GM19240 (cell line): ENCODE measurements at regions not wholly inside any gene's neighbourhood (a gene's known extent, or its start where the extent isn't known, plus 50 kb on each side); places are given as distances from the start of the nearest gene placed in this dataset.

Source experiments
- DNase-seq: peaks from one replicate; pipeline ENCODE4 v3.0.0; 2011; ENCODE audit warnings: low spot score; ENCODE audit not compliant: insufficient read length

GRCh38 chr13:74973935-74974879 lies 507.8 kb downstream of the TBC1D4 start:
- no peak for DNase-seq

DNA sequence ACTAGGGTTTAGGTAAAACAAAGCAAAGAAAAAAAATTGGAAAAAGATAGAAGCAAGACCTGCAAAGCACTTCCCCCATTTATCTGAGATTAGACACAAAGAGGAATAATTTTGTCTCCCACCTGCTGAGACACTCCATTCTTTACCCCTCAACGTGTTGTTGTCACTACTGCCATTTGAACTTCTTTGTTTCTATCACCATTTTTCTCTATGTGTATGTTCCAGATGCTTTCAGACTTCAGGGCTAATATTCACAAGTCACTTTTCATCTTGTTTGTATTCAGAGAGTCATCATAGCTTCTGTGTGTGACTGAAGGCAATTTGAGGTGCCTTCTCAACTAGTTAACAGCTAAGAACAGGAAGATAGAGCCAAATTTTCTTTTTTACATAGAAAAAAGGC lies 512.5 kb downstream of the TBC1D4 start:
- no peak for DNase-seq

DNA sequence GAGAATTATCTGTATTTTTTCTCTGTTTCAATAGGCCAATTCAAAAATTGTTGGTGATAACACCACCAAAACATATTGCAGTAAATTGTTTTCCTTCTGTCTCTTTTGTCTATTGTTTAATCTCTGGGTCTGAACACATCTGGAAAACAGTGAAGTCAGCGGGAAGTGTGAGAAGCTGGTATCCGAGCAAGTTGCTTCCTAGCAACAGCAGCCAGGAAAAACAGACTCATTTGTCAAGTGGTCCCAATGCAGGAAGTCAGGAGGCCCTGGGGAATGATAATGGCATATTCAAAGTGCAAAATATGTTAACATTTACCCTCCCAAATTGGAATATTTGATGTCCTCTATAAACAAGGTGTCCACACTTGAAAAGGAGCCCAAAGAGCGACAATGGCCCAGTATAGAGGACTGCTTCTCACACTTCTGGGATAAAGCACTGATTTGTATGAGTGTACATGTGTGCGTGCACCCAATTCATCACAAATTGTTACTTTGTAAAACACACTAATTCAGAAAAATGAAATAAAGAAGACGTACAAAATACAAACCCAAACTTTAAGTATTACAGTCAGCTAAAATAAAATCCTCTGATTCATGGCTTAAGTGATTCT lies 515.0 kb downstream of the TBC1D4 start:
- DNase-seq: no peak

GRCh38 chr13:74966275-74966674 lies 515.7 kb downstream of the TBC1D4 start:
- DNase-seq: no peak

- no peak for DNase-seq
Observed at GRCh38 chr13:74945637-74946036, 536.3 kb downstream of the TBC1D4 start.

DNA sequence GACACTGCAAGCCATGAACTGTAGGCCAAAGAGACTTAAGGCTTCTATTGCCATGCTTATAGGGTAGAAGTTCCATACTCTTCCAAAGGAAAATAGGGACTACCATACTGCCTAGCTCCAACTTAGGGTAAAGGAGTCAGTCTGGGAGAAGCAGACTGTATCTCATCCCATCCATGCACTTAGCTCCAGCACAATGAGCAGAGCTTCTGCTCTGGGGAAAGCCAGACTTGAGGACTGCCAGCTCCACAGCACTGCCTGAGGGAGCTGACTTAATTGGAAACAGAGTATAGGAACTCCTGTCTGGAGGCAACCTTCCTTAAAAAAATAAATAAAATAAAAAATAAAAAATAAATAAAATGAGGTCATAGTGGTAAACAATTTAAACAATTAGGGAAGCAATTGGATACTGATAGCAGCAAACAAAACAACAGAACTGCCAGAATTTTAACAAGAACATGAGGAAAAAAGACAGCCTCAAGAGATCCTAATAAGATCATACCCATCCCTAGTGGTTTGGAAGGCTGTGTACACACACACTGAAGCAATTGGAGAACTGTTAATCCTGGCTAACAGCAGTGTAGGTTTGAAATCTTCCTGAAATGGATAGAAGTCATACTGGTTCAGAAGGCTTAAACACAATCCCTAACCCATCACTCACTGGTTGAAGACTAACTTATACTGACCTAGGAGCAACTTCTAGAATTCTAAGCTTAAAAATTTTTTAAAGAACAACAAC lies 550.1 kb downstream of the TBC1D4 start:
- DNase-seq: no peak

DNA sequence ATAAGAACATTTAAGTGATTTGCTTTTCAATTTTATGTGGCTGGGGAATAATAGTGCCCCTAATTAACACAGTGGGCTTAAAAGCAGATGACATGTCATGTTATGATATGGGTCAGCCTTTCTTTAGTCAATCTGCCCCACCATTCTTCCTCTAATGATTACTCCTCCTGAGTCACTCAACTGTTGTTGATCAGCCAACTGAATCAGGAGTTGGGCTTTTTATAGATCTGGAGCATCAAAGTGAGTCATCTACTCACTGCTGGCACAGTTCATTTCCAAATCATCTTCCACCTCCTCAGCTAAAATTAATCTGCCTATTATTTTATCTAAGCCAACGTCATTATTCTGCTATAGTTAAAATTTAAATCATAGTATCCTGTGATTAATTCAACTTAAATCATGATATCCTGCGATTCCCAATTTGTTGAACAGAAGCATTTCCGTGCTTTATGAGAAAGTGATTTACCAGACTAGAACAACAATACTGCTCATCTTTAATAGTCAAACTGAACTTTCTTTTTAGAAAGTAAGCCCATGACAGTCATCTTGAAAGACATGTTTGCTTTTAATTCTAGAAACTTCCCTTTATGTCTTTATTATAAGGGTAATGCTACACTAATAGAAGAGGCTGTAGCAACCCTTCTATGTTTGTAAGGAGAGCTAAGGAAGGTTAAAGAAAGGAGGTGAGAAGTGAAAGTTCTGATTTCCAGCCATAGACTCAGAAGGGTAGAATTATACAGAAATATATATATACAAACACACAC lies 551.4 kb downstream of the TBC1D4 start:
- no peak for DNase-seq

DNA sequence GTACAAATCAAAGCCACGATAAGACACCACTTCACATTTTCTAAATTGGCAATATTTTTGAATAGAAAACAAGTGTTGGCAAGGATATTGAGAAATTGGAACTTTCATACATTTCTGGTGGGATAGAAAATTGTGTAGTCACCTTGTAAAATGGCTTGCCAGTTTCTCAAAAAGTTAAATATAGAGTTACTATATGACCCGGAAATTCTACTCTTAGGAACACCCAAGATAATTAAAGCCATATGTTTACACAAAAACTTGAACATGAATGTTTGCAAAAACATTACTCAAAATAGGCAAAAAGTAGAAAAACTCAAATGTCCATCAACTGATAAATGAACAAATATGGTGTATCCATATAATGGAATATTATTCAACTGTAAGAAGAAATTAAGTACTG lies 552.5 kb downstream of the TBC1D4 start:
- DNase-seq: no peak

DNA sequence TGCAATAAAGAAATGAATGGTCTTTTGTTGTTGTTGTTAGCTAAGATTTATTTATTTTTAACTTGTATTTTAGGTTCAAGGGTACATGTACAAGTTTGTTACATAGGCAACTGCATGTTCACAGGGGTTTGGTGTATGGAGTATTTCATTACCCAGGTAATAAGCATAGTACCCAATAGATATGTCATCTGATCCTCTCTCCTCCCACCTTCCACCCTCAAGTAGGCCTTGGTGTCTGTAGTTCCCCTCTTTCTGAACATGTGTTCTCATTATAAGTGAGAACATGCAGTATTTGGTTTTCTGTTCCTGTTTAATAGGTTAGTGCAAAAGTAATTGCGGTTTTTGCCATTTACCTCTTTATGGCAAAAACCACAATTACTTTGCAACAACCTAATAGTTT lies 554.1 kb downstream of the TBC1D4 start:
- DNase-seq: no peak

GRCh38 chr13:74922963-74923362 lies 559.0 kb downstream of the TBC1D4 start:
- no peak for DNase-seq

DNA sequence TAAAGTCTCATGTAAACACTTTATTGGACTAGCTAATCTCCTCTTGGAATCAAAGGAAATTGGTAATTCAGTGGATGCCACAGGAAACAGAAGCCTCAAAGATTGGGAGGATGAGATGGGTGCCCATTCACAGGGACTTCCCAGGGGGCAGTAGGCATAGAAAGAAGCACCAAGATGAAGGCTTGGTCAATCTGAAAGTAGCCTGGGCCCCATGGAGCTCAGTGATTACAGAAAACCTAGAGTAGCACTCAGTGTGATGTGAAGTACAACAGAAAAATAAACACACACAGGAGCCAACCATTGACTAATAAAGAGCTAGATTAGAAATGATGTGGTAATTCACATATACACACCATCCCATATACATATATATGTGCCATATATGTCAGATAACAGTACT lies 560.6 kb downstream of the TBC1D4 start:
- no peak for DNase-seq

- DNase-seq: no peak
Observed at GRCh38 chr13:74920920-74921319, 561.0 kb downstream of the TBC1D4 start.

DNA sequence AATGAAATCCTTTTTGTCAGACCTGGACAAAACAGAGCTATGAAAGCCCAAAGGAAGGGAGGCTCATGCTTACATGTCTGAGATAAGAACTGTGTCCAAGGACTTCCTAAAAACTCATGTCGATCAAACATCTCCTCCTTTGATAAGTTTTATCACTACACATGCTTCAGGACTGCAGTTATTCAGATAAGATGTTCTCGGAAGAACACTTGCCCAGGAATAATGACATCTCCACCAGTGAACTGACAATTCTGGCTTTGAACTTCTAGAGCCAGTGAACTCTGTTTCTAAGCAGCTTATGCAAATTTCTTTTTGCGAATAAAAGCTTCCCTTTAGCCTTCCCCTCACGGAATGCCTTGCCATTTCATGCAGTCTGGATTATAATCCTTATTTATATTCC lies 561.6 kb downstream of the TBC1D4 start:
- no peak for DNase-seq

- no peak for DNase-seq
Observed at GRCh38 chr13:74919914-74920313, 562.1 kb downstream of the TBC1D4 start.

DNA sequence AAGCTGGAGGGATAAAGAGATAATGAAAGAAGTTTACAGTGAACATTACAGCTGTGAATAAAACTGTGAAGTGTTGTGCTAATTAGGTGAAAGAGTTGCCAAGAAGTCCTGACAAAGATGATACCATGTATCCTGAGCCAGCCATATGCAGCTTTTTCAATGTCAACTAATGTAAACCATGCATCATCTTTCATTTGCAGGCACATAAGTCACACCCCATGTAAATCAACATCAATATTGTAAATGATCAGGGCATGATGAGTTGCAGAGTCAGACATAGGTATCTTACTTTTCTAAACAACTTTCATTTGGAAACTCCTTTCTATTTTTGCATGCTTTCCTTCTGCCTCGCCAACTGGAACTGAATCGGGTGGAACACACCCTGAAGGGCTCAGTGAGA lies 569.1 kb downstream of the TBC1D4 start:
- DNase-seq: no peak

DNA sequence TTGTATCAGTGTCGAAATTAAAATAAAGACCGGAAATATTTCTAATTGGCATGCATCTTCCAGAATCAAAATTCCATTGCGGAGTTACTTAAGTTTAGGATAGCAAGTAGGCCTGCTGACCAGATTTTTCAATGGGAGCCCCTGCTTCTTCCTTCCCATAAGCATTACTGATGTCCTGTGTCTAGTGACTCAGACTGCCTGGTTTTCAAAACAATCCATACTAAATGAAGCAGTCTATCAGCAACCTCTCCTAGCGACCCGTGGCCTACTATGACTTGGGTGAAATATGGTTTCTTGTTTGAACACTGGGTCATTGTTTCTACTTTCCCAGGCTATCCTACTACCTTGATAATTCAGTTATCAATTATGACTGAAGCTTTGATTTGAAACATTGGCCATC lies 571.6 kb downstream of the TBC1D4 start:
- DNase-seq: no peak

DNA sequence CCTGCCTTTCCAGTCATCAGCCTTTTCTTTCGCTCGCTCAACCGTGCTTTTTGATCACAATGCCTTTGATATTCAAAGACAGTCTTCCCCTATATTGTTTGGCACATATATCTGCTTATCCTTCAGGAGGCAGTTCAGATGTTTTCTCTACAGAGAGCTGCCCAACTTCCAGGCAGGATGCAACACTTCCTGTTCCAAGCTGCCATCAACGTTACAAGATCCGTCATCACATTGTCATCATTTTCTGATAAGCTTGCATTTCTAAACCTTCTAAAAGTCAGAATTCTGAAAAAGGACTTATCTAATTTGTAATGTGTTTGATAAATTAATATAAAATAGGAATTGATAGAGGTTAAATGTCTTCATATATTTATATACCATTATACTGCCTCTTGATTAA lies 574.2 kb downstream of the TBC1D4 start:
- no peak for DNase-seq

DNA sequence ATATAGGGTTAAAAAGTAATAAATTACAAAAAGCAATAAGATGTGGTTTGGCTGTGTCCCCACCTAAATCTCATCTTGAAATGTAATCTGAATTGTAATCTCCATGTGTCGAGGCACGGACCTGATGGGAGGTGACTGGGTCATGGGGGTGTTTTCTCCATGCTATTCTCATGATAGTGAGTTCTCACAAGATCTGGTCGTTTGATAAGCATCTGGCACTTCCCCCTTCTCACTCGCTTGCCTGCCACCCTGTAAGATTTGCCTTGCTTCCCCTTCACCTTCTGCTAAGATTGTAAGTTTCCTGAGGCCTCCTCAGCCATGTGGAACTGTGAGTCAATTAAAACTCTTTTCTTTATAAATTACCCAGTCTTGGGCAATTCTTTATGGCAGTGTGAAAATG lies 577.4 kb downstream of the TBC1D4 start:
- DNase-seq: no peak

DNA sequence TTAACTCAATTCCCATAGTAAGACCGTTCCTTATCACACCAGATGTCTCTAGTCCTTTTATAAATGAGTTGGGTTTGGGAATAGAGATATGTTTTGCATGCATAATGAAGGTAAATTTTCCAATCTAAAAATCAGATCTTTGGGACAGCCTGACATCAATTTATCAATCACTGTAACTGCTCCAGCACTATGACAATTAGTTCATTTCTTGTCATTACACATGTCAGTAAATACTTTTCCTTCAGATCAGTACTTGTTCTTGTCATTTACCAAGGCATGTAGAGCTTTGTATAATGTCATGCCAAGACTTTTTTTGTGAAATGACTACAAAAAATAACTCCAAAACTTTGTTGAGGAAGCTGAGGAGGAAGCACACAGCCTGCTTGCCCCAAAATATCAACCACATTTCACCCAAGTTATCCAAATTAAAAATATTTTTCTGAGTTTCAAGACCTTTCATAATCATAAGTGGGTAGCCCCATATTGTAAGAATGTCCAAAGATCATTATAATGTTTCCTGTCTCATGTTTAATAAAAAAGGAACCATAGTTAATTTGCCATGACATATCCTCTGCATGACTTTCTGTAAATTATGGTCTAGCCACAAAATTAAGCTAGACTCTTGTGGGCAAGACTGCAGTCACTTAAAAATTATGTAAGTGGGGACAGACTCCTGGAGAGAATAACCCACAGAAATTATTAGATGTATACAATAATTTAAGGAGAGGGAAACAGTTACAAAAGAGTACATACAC lies 586.8 kb downstream of the TBC1D4 start:
- DNase-seq: no peak

DNA sequence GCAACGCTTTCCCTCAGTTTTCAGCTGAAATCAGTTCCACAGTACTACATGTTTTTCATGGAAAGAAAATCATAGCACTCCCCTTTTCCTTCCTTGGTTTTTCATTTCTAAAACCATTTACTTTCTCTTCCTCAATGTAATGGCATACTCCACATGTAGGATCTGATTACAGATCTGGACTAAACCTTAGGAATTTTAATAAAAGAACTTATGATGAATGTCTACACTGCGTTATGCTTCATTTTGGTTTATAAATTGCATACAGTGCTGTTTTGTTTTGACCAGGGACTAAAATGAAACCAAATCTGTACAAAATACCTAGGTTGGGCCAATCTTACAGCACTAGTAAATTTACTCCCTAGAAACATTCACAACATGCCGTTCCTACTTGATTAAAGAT lies 589.9 kb downstream of the TBC1D4 start:
- no peak for DNase-seq

DNA sequence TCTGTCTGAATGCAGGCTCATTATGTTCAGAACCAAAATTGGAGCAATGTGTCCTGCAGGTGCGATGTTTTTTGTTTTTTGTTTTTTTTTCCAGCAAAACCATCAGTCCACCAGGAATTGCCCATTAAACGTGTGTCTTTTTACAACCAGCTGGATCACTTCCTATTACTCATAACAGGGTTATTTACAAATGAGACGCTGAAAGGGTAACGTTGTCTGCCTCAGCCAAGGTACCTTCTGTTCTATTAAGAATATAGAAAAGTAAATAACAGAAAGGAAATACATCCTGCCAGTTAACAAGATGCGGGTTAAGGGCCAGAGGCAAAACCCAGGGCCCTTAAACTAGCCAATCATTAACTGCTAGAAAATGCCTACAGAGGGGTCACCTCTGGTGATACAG lies 590.4 kb downstream of the TBC1D4 start:
- no peak for DNase-seq
